ENCODE measurements at regions not wholly inside any gene's neighbourhood (a gene's known extent, or its start where the extent isn't known, plus 50 kb on each side); places are given as distances from the start of the nearest gene placed in this dataset.
A peak's percentile ranks its signal among the peaks of the same experiment; 100 is the strongest.
"Not testable (repeated sequence)": the region's sequence is repeated elsewhere in the genome, so short reads cannot be mapped to it uniquely, and the experiment has no call there.

DNA sequence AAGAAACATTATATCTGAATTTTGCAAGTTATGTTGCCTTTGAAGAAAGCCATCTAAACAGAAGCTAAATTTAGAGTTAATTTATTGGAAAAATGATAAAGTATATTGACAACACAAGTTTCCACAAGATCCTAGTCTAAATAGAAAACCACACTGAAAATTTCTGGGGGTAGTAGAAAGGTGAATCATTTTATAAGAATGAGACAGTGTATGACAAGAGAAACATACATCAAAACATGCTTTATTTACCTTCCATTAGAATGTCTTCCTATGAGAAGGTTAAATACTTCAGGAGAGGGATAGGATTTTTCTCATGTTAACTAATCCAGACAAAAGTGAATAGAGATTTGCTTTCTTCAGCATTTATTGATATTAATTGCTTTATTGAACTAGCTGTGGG, 1389.8 kb upstream of the ZEB2 start:
- no peak overlapping the region for H3K4me3 ChIP-seq (ENCODE audit: low read depth, low read length)
- DNase-seq (ENCODE audit: low read depth): no peak
- TF ChIP-seq, protein P1, sequence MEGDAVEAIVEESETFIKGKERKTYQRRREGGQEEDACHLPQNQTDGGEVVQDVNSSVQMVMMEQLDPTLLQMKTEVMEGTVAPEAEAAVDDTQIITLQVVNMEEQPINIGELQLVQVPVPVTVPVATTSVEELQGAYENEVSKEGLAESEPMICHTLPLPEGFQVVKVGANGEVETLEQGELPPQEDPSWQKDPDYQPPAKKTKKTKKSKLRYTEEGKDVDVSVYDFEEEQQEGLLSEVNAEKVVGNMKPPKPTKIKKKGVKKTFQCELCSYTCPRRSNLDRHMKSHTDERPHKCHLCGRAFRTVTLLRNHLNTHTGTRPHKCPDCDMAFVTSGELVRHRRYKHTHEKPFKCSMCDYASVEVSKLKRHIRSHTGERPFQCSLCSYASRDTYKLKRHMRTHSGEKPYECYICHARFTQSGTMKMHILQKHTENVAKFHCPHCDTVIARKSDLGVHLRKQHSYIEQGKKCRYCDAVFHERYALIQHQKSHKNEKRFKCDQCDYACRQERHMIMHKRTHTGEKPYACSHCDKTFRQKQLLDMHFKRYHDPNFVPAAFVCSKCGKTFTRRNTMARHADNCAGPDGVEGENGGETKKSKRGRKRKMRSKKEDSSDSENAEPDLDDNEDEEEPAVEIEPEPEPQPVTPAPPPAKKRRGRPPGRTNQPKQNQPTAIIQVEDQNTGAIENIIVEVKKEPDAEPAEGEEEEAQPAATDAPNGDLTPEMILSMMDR (conservative IDR thresholded peaks at IDR 0.05; ENCODE audit: low read depth, low read length): no peak

DNA sequence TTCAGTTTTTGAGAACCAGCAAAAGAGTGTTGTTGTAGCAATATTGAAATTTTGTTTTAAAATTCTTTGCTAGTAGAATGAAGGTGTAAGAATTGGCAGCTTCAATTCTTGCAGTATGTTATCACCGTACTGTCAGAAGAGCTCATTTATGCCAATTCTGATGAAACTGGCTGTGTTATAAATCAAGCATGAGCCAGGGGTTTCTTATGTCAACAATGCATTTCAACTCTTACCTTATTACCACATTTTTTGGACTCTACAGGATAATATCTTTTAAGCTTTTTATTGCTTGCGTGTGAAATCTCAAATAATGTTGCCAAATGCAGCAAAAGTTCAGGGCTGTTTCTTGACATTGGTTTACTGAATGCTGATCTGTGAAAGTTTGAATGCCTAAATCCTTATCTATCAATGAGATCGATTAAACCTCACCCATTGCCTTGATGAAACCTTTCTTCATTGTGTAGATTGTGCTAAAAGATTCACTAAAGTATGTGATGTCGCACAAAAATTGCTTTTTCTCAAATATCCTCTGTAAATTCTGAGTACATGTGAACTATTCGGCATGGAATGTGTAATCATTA, 1389.3 kb upstream of the ZEB2 start:
- TF ChIP-seq, protein P1 (conservative IDR thresholded peaks at IDR 0.05; ENCODE audit: low read depth, low read length): no peak
- H3K4me3 ChIP-seq (ENCODE audit: low read depth, low read length): no peak overlapping the region
- DNase-seq (ENCODE audit: low read depth): no peak

DNA sequence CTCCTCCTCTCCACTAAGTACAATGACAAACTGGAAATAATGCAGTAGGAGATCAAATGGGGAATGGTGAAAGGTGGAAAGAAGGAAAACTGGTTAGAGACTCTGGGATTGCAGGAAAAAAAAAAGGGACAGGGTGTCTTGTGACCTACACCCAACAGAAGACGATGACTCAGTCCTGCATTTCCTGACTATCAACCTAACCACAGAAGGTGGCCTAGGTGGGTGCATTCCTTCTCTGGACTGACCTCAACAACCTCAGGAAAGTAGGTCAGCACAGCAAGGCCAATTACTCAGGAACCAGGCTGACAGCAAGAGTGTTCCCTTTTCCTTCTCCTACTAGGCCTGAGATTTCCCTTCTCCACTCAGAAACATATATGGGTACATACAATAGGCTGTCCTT, 1386.4 kb upstream of the ZEB2 start:
- peak; percentile 71 for DNase-seq (ENCODE audit: low read depth)
- TF ChIP-seq, protein P1 (conservative IDR thresholded peaks at IDR 0.05; ENCODE audit: low read depth, low read length): no peak
- no peak overlapping the region for H3K4me3 ChIP-seq (ENCODE audit: low read depth, low read length)

DNA sequence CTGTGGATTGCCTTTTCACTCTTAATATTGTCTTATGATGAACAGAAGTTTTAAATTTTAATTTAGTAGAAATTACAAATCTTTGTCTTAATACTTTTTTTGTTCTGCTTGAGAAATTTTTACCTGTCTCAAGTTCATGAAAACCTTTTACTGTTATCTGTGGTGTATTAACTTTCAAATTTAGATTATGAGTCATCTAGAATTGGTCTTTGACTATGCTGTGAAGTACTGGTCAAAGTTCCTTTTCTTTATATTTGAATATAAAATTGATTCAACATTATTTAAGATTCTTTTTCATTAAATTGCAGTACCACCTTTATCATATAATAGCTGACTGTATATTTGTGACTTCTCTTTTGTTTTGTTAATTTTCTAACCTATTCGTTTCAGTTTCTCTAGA, 1385.5 kb upstream of the ZEB2 start:
- TF ChIP-seq, protein P1 (conservative IDR thresholded peaks at IDR 0.05; ENCODE audit: low read depth, low read length): no peak
- H3K4me3 ChIP-seq (ENCODE audit: low read depth, low read length): no peak overlapping the region
- DNase-seq (ENCODE audit: low read depth): no peak

DNA sequence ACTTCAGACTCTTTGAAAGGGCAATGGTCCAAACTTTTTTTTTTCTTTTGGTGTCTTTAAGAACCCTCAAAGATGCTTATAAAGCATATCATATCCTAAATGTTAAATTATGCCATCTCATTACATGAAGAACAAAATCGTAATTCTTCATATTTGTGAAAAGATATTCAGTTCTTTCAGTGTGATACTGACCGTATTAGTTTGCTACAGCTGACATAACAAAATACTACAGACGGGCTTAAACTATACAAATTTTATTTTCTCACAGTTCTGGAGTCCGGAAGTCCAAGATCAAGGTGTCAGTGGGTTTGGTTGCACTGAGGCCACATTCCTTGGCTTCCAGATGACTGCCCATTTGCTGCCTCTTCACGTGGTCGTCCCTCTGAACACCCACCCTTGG, 1377.2 kb upstream of the ZEB2 start:
- TF ChIP-seq, protein P1 (conservative IDR thresholded peaks at IDR 0.05; ENCODE audit: low read depth, low read length): no peak
- H3K4me3 ChIP-seq (ENCODE audit: low read depth, low read length): no peak overlapping the region
- DNase-seq (ENCODE audit: low read depth): no peak

DNA sequence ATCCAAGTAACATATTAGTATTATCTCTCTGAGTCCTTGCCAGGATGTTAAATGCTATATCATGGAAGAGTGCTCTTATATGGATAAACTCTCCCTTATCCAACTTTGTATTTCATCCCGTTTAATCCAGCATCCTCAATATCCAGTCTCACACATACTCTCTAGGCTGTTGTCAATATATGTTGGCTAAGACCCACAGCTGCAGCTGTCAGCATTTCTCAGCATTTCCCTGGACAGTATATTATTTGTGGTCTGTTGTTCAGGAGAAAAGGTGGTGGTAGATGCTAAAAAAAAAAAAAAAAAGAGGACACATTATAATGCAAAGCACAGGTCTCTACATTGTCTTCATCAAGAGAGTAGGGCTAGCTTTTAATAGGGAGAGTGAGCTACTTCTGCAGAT, 1368.0 kb upstream of the ZEB2 start:
- TF ChIP-seq, protein P1 (conservative IDR thresholded peaks at IDR 0.05; ENCODE audit: low read depth, low read length): no peak
- DNase-seq (ENCODE audit: low read depth): no peak
- no peak overlapping the region for H3K4me3 ChIP-seq (ENCODE audit: low read depth, low read length)

DNA sequence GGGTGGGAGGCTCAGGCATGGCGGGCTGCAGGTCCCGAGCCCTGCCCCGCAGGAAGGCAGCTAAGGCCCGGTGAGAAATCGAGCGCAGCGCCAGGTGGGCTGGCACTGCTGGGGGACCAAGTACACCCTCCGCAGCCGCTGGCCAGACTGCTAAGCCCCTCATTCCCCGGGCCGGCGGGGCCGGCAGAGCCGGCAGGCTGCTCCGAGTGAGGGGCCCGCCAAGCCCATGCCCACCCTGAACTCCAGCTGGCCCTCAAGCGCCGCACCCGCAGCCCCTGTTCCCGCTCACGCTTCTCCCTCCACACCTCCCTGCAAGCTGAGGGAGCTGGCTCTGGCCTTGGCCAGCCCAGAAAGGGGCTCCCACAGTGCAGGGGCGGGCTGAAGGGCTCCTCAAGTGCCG, 1361.1 kb upstream of the ZEB2 start:
- not testable (repeated sequence) for DNase-seq (ENCODE audit: low read depth); H3K4me3 ChIP-seq (ENCODE audit: low read depth, low read length)
